Kidney epithelial cell (primary cell): ENCODE measurements at regions not wholly inside any gene's neighbourhood (a gene's known extent, or its start where the extent isn't known, plus 50 kb on each side); places are given as distances from the start of the nearest gene placed in this dataset.
A peak's percentile ranks its signal among the peaks of the same experiment; 100 is the strongest.

Experiments
- DNase-seq: peaks from one replicate; pipeline ENCODE4 v3.0.0-alpha.2; 2010; ENCODE audit warnings: low read depth
- H3K27me3 ChIP-seq: 2 replicates; pipeline ENCODE4 v1.6.0; 2011; ENCODE audit warnings: low read length; ENCODE audit not compliant: control insufficient read depth, insufficient read depth
- H3K36me3 ChIP-seq: 2 replicates; pipeline ENCODE4 v1.5.1; 2011; ENCODE audit warnings: low read length; ENCODE audit not compliant: control insufficient read depth, insufficient read depth
- H3K4me3 ChIP-seq: 2 replicates; pipeline ENCODE4 v1.5.1; 2011; ENCODE audit warnings: low read depth, mild to moderate bottlenecking, control low read depth, low read length
- TF ChIP-seq, protein P1 (sequence below): IDR thresholded peaks from 2 replicates; pipeline ENCODE4 v1.5.1; 2011; ENCODE audit warnings: mild to moderate bottlenecking, moderate library complexity, low read length, control low read depth, inconsistent platforms; ENCODE audit not compliant: insufficient read depth, poor library complexity, severe bottlenecking

DNA sequence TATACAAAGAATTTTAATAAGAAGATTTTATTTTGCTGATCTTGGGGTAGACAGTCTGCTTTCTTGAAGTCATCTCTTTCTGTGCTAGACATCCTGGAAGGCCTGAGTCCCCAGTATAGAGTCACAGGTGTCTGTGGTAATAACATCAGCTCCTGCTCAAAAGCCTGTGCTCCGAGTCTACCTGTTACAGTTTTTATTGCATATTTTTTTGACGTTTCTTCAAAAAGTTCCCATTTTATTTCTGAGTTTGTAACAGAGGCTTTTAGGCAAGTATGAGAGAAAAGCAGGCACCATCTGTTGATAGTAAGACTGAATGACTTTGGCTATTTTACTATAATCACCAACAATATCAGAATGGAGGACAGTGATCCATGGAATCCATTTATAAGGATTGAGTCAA, 58.0 kb upstream of the WDR26 start:
- TF ChIP-seq, protein P1, sequence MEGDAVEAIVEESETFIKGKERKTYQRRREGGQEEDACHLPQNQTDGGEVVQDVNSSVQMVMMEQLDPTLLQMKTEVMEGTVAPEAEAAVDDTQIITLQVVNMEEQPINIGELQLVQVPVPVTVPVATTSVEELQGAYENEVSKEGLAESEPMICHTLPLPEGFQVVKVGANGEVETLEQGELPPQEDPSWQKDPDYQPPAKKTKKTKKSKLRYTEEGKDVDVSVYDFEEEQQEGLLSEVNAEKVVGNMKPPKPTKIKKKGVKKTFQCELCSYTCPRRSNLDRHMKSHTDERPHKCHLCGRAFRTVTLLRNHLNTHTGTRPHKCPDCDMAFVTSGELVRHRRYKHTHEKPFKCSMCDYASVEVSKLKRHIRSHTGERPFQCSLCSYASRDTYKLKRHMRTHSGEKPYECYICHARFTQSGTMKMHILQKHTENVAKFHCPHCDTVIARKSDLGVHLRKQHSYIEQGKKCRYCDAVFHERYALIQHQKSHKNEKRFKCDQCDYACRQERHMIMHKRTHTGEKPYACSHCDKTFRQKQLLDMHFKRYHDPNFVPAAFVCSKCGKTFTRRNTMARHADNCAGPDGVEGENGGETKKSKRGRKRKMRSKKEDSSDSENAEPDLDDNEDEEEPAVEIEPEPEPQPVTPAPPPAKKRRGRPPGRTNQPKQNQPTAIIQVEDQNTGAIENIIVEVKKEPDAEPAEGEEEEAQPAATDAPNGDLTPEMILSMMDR = no peak

DNA sequence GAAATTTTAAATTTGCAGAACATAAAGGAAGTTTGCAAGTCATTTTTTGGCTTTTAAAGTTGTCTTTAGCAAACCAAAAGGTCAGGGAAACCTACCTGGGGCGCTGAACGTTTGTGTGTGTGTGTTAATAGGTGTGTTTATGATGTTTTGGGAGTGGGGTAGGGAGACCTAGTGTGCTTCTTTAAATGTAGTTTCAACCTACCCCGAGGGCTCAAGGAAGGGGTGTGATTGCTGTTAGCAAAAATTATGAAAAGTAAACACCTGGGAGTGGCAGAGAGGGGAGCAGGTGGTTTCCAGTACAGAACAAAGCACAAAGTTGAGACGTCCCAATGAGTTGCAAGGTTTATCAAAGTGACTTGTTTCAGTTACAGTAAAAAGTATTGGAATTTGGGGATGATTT, 58.7 kb upstream of the WDR26 start:
- no peak for DNase-seq
- TF ChIP-seq, protein P1 = no peak
- no peaks in the 10 kb centered on the region for H3K36me3 ChIP-seq
- H3K4me3 ChIP-seq = no peak overlapping the region
- no peaks in the 10 kb centered on the region for H3K27me3 ChIP-seq

More for the DNA sequence above, 58.0 kb upstream of the WDR26 start:
- DNase-seq = no peak
- Histone ChIP-seq H3K36me3 (no peaks in the 10 kb centered on the region), H3K27me3 (no peaks in the 10 kb centered on the region), H3K4me3 (no peak overlapping the region)

DNA sequence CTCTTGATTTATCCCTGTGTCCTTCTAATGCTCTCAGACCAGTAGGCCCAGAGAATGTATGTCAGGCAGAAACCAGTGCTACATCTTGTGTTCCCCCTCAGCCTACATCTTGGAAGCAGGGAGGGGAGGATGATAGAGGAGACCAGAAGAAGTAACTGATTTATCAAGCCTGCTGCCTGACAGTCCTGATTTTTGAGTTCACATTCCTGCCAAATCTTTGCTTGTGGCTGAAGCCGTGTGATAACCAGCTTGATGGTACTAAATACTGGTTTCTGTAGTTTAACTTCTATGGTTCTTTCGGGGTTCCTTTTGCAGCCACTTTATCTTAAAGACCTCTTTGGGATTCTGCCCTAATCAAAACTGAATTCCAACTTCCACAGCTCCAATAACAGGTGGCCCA, 59.7 kb upstream of the WDR26 start:
- TF ChIP-seq, protein P1 = no peak
- H3K36me3 ChIP-seq = no peaks in the 10 kb centered on the region
- H3K27me3 ChIP-seq = no peaks in the 10 kb centered on the region
- DNase-seq = no peak
- no peak overlapping the region for H3K4me3 ChIP-seq

DNA sequence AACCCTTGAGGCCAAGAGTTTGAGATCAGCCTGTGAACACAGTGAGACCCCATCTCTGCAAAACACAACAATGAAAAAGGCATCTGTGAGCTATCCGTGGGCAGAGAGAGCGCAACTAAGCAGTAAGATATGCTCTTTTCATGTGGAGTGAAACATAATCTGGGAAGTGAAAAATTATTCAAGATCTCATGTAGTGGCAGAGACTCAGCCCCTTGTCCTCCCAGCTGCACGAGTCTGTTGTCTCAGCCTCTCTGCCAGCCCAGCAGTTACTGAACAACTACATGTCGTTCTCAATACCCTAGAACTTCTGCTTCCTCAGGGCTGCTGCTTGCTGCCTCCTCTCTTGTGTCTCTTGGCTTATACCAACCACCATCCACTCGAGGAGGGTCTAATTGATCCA, 61.3 kb upstream of the WDR26 start:
- Histone ChIP-seq H3K27me3 (no peaks in the 10 kb centered on the region), H3K4me3 (no peak overlapping the region), H3K36me3 (no peaks in the 10 kb centered on the region)
- TF ChIP-seq, protein P1 = no peak
- no peak for DNase-seq

DNA sequence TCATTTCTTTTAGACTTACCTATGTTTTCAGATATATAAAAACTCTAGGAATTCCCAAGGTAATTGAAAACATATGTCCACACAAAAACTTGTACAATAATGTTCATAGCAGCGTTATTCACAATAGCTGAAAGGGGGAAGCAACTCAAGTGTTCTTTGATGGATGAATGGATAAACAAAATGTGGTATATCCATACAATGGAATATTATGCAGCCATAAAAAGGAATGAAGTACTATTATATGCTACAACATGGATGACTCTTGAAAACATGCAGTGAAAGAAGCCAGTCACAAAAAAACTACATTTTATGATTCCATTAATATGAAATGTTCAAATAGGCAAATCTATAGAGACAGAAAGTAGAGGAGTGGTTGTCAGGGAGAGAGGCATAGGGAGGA, 62.2 kb upstream of the WDR26 start:
- no peaks in the 10 kb centered on the region for H3K36me3 ChIP-seq
- no peak overlapping the region for H3K4me3 ChIP-seq
- TF ChIP-seq, protein P1 = no peak
- H3K27me3 ChIP-seq = no peaks in the 10 kb centered on the region
- DNase-seq = no peak

DNA sequence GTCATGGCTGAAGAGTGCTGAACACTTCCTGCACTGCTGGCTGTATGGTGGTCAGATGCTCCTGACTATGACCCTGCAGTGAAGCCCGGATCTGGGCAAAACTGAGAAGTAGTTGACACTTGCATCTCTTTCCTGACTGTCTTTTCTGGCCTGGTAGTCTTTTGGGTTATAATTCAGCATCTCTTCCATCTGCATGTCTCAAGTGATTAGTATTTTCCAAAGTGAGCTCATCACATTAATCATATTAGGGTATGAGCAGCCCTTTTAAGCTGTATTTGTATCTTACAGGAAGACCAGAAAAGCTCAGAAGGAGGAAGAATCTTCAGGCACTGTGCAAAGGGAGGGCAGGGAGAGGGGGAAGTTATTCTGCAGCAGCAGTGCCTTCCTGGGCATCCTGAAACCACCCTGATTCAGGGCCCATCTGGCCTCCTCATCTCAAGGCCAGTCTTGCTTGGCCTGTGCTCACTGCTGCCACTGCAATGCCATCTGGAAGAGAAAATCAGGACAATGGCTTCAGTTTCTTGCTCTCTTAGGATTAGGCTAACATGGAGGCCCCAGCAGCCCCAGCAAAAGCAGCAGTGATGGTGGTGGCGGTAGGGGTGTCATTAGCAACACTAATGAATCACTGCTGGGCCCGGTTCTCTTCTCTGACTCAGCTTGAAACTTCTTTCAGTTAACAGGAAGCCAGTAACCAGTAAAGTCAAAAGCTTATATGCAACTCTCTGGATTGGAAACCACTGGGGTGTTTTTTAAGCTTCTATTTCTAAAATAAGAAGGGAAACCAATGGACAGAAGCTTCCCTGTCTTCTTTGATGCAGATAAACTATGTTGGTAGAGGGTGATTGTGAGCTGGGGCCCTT, 63.3 kb upstream of the WDR26 start:
- H3K4me3 ChIP-seq = no peak overlapping the region
- TF ChIP-seq, protein P1 = no peak

More for the DNA sequence above, 63.3 kb upstream of the WDR26 start:
- Histone ChIP-seq H3K36me3 (no peaks in the 10 kb centered on the region), H3K27me3 (no peaks in the 10 kb centered on the region)
- peak; percentile 72 for DNase-seq
